HG02852 (cell line): ENCODE measurements at regions not wholly inside any gene's neighbourhood (a gene's known extent, or its start where the extent isn't known, plus 50 kb on each side); places are given as distances from the start of the nearest gene placed in this dataset.
"Not testable (repeated sequence)": the region's sequence is repeated elsewhere in the genome, so short reads cannot be mapped to it uniquely, and the experiment has no call there.

Experiments used
- ATAC-seq: cut with Tn5 transposase; IDR thresholded peaks from one replicate; pipeline ENCODE4 v1.9.1; 2021; ENCODE audit warnings: mild to moderate bottlenecking, moderate library complexity; ENCODE audit not compliant: unreplicated experiment

- ATAC-seq: not testable (repeated sequence)
Measured at GRCh38 chr15:44903281-44903680, 53.2 kb upstream of the TERB2 start.

GRCh38 chr15:44904651-44905340, 51.7 kb upstream of the TERB2 start:
- not testable (repeated sequence) for ATAC-seq
